ENCODE measurements at regions not wholly inside any gene's neighbourhood (a gene's known extent, or its start where the extent isn't known, plus 50 kb on each side); places are given as distances from the start of the nearest gene placed in this dataset.

DNA sequence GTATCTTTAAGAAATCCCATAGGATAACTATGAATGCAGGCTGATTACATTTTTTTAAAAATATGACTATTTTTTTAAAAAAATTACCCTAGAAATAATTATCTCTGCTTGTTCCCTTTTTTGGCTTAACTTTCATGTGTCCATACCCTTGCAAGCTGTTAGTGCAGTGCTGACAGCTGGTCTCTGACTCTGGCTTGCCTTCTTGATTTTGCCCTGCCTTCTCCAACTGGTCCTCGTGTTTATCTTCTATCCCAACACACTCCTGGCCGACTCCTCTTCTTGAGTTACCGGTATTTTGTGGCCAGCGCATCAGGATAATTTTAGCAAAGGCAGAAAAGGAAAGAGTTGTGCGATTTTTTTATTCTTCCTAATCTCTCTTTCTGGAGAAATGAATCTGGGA lies 111.7 kb upstream of the STARD3NL start:
- ATAC-seq, result no peak
- H3K27ac ChIP-seq, result no peak overlapping the region
- H3K9me3 ChIP-seq, result no peaks in the 10 kb centered on the region
- H3K4me1 ChIP-seq, result no peaks in the 10 kb centered on the region
- H3K27me3 ChIP-seq, result no peaks in the 10 kb centered on the region
- H3K36me3 ChIP-seq, result no peaks in the 10 kb centered on the region
- peak in 2 of 4 donors; percentile 8 to 23 for DNase-seq
- H3K4me3 ChIP-seq, result no peak overlapping the region
- intact Hi-C loops (cut with DNase I), result no loop called here
- no peak for TF ChIP-seq CTCF (IDR thresholded peaks at IDR 0.05)

- intact Hi-C loops (cut with DNase I), result no loop called here
- no peak for DNase-seq
- H3K4me3 ChIP-seq, result no peak overlapping the region
- H3K9me3 ChIP-seq, result no peaks in the 10 kb centered on the region
- H3K27me3 ChIP-seq, result no peaks in the 10 kb centered on the region
- H3K4me1 ChIP-seq, result no peaks in the 10 kb centered on the region
- no peak for TF ChIP-seq CTCF (IDR thresholded peaks at IDR 0.05)
- no peaks in the 10 kb centered on the region for H3K36me3 ChIP-seq
- ATAC-seq, result no peak
- H3K27ac ChIP-seq, result no peak overlapping the region
Measured at GRCh38 chr7:38068461-38068860, 109.6 kb upstream of the STARD3NL start.

DNA sequence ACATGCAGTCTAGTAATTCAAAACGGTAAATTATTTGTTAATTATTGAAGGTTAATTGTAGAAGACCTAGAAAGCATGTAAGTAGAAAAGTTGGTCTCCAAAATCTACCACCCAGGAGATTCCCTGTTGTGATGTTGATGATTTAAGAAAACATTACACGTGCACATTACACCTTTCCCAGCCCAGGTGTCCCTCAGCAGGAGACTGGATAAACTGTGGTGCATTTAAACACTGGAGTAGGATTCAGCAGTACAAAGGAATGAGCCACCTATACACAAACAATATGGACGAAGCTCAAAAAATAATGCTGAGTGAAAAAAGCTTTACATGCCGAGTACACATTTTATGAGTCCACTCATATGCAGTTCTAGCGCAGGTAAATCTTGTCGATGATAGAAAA lies 109.0 kb upstream of the STARD3NL start:
- Histone ChIP-seq H3K9me3 (no peaks in the 10 kb centered on the region), H3K36me3 (no peaks in the 10 kb centered on the region), H3K4me3 (no peak overlapping the region), H3K4me1 (no peaks in the 10 kb centered on the region), H3K27ac (no peak overlapping the region), H3K27me3 (no peaks in the 10 kb centered on the region)
- ATAC-seq (no peak), DNase-seq (no peak)
- intact Hi-C loops (cut with DNase I), result no loop called here
- no peak for TF ChIP-seq CTCF (IDR thresholded peaks at IDR 0.05)

GRCh38 chr7:38070718-38071117 lies 107.3 kb upstream of the STARD3NL start:
- Histone ChIP-seq H3K27me3 (no peaks in the 10 kb centered on the region), H3K4me3 (no peak overlapping the region), H3K4me1 (no peaks in the 10 kb centered on the region), H3K27ac (no peak overlapping the region), H3K36me3 (no peaks in the 10 kb centered on the region), H3K9me3 (no peaks in the 10 kb centered on the region)
- intact Hi-C loops (cut with DNase I), result no loop called here
- DNase-seq (peak in 2 of 4 donors; percentile 11 to 27), ATAC-seq (peak; percentile 50)
- TF ChIP-seq CTCF (IDR thresholded peaks at IDR 0.05), result peak in 1 of 2 donors; percentile 36

DNA sequence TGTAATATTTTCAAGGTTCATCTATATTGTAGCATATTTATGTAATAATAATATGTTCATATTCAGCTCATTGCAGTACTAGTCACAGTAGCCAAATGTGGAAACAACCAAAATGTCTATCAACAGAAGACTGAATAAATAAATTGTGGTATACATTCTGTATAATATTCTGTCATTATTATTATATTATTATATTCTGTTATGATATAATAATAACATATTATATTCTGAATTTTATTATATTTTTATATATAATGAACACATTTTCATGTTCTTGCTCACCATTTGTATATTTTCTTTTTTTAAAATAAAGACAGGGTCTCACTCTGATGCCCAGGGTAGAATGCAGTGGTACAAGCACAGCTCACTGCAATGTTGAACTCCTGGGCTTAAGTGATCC lies 91.2 kb upstream of the STARD3NL start:
- intact Hi-C loops (cut with DNase I), result no loop called here
- Histone ChIP-seq H3K9me3 (peaks cover 0 to 12% of the 10 kb centered on the region in 2 donors), H3K27ac (no peak overlapping the region), H3K4me1 (no peaks in the 10 kb centered on the region), H3K36me3 (no peaks in the 10 kb centered on the region), H3K27me3 (no peaks in the 10 kb centered on the region), H3K4me3 (no peak overlapping the region)
- no peak for ATAC-seq
- no peak for TF ChIP-seq CTCF (IDR thresholded peaks at IDR 0.05)
- no peak for DNase-seq
